ENCODE measurements at regions not wholly inside any gene's neighbourhood (a gene's known extent, or its start where the extent isn't known, plus 50 kb on each side); places are given as distances from the start of the nearest gene placed in this dataset.

GRCh38 chr10:14412624-14413023 lies 81.9 kb upstream of the FRMD4A start:
- Histone ChIP-seq H3K4me3 (ENCODE audit: low read length) (no peak overlapping the region), H3K27me3 (ENCODE audit: control insufficient read depth, insufficient read depth, low read length) (no peaks in the 10 kb centered on the region), H3K4me1 (ENCODE audit: control insufficient read depth, insufficient read depth, low read length) (peaks cover 4% of the 10 kb centered on the region; the same call in 1 of the 2 replicates), H3K9me3 (ENCODE audit: control insufficient read depth, insufficient read depth, low read length) (no peaks in the 10 kb centered on the region), H3K36me3 (ENCODE audit: control insufficient read depth, insufficient read depth, low read length) (no peaks in the 10 kb centered on the region), H3K27ac (ENCODE audit: low read length) (no peak overlapping the region)
- no CpG with 5 or more reads among the region's 2 CpGs for WGBS (ENCODE audit: insufficient coverage, insufficient read length)
- DNase-seq (ENCODE audit: low read depth, low spot score), result no peak

GRCh38 chr10:14409856-14410458 lies 79.2 kb upstream of the FRMD4A start:
- Histone ChIP-seq H3K4me3 (ENCODE audit: low read length) (no peak overlapping the region), H3K36me3 (ENCODE audit: control insufficient read depth, insufficient read depth, low read length) (no peaks in the 10 kb centered on the region), H3K9me3 (ENCODE audit: control insufficient read depth, insufficient read depth, low read length) (no peaks in the 10 kb centered on the region), H3K4me1 (ENCODE audit: control insufficient read depth, insufficient read depth, low read length) (no peaks in the 10 kb centered on the region), H3K27ac (ENCODE audit: low read length) (no peak overlapping the region), H3K27me3 (ENCODE audit: control insufficient read depth, insufficient read depth, low read length) (no peaks in the 10 kb centered on the region)
- DNase-seq (ENCODE audit: low read depth, low spot score), result no peak
- WGBS (ENCODE audit: insufficient coverage, insufficient read length), result no CpG with 5 or more reads among the region's 3 CpGs

- Histone ChIP-seq H3K4me3 (ENCODE audit: low read length) (no peak overlapping the region), H3K4me1 (ENCODE audit: control insufficient read depth, insufficient read depth, low read length) (no peaks in the 10 kb centered on the region), H3K27me3 (ENCODE audit: control insufficient read depth, insufficient read depth, low read length) (no peaks in the 10 kb centered on the region), H3K36me3 (ENCODE audit: control insufficient read depth, insufficient read depth, low read length) (no peaks in the 10 kb centered on the region), H3K9me3 (ENCODE audit: control insufficient read depth, insufficient read depth, low read length) (no peaks in the 10 kb centered on the region), H3K27ac (ENCODE audit: low read length) (no peak overlapping the region)
- DNase-seq (ENCODE audit: low read depth, low spot score), result no peak
- WGBS (ENCODE audit: insufficient coverage, insufficient read length), result no CpG with 5 or more reads among the region's 4 CpGs
These were observed 78.5 kb upstream of the FRMD4A start for GRCh38 chr10:14409247-14409646.

DNA sequence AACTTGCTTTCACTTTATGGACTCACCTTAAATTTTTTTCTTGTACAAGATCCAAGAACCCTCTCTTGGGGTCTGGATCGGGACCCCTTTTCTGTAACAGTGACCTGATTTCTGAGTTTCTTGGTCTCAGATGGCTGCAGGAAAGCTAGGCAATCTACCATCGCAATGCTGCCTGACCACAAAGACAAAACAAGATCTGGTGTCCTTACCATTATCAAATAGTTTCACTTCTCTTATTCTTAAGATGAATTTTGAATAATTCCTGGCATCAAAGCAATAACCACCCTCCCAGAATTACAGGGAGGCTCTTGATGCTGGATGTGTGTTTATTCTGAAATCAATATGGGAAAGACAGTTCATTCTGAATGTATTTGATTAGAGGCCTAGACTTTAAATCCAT lies 77.4 kb upstream of the FRMD4A start:
- no peaks in the 10 kb centered on the region for H3K9me3 ChIP-seq (ENCODE audit: control insufficient read depth, insufficient read depth, low read length)
- no peak overlapping the region for H3K4me3 ChIP-seq (ENCODE audit: low read length)
- DNase-seq (ENCODE audit: low read depth, low spot score), result no peak
- WGBS (ENCODE audit: insufficient coverage, insufficient read length), result no CpG with 5 or more reads among the region's 2 CpGs
- no peaks in the 10 kb centered on the region for H3K36me3 ChIP-seq (ENCODE audit: control insufficient read depth, insufficient read depth, low read length)
- H3K27me3 ChIP-seq (ENCODE audit: control insufficient read depth, insufficient read depth, low read length), result no peaks in the 10 kb centered on the region
- no peaks in the 10 kb centered on the region for H3K4me1 ChIP-seq (ENCODE audit: control insufficient read depth, insufficient read depth, low read length)
- no peak overlapping the region for H3K27ac ChIP-seq (ENCODE audit: low read length)

GRCh38 chr10:14407567-14407966 lies 76.8 kb upstream of the FRMD4A start:
- no peaks in the 10 kb centered on the region for H3K36me3 ChIP-seq (ENCODE audit: control insufficient read depth, insufficient read depth, low read length)
- no peak overlapping the region for H3K27ac ChIP-seq (ENCODE audit: low read length)
- no peak overlapping the region for H3K4me3 ChIP-seq (ENCODE audit: low read length)

GRCh38 chr10:14405076-14406065 lies 74.6 kb upstream of the FRMD4A start:
- no peak for DNase-seq (ENCODE audit: low read depth, low spot score)
- Histone ChIP-seq H3K4me1 (ENCODE audit: control insufficient read depth, insufficient read depth, low read length) (no peaks in the 10 kb centered on the region), H3K27me3 (ENCODE audit: control insufficient read depth, insufficient read depth, low read length) (no peaks in the 10 kb centered on the region), H3K36me3 (ENCODE audit: control insufficient read depth, insufficient read depth, low read length) (no peaks in the 10 kb centered on the region), H3K4me3 (ENCODE audit: low read length) (no peak overlapping the region), H3K9me3 (ENCODE audit: control insufficient read depth, insufficient read depth, low read length) (no peaks in the 10 kb centered on the region), H3K27ac (ENCODE audit: low read length) (no peak overlapping the region)
- WGBS (ENCODE audit: insufficient coverage, insufficient read length), result no CpG with 5 or more reads among the region's 18 CpGs

More at GRCh38 chr10:14407567-14407966, 76.8 kb upstream of the FRMD4A start:
- Histone ChIP-seq H3K27me3 (ENCODE audit: control insufficient read depth, insufficient read depth, low read length) (no peaks in the 10 kb centered on the region), H3K9me3 (ENCODE audit: control insufficient read depth, insufficient read depth, low read length) (no peaks in the 10 kb centered on the region), H3K4me1 (ENCODE audit: control insufficient read depth, insufficient read depth, low read length) (no peaks in the 10 kb centered on the region)
- no CpG with 5 or more reads among the region's 7 CpGs for WGBS (ENCODE audit: insufficient coverage, insufficient read length)
- no peak for DNase-seq (ENCODE audit: low read depth, low spot score)

- Histone ChIP-seq H3K4me1 (ENCODE audit: control insufficient read depth, insufficient read depth, low read length) (no peaks in the 10 kb centered on the region), H3K36me3 (ENCODE audit: control insufficient read depth, insufficient read depth, low read length) (no peaks in the 10 kb centered on the region), H3K9me3 (ENCODE audit: control insufficient read depth, insufficient read depth, low read length) (no peaks in the 10 kb centered on the region), H3K27me3 (ENCODE audit: control insufficient read depth, insufficient read depth, low read length) (no peaks in the 10 kb centered on the region), H3K4me3 (ENCODE audit: low read length) (no peak overlapping the region), H3K27ac (ENCODE audit: low read length) (no peak overlapping the region)
- DNase-seq (ENCODE audit: low read depth, low spot score), result no peak
- WGBS (ENCODE audit: insufficient coverage, insufficient read length), result no CpG with 5 or more reads among the region's 8 CpGs
These were observed 73.3 kb upstream of the FRMD4A start for GRCh38 chr10:14403881-14404623.

GRCh38 chr10:14403359-14403758 lies 72.6 kb upstream of the FRMD4A start:
- H3K9me3 ChIP-seq (ENCODE audit: control insufficient read depth, insufficient read depth, low read length), result no peaks in the 10 kb centered on the region
- no peak overlapping the region for H3K4me3 ChIP-seq (ENCODE audit: low read length)
- no peaks in the 10 kb centered on the region for H3K36me3 ChIP-seq (ENCODE audit: control insufficient read depth, insufficient read depth, low read length)
- H3K4me1 ChIP-seq (ENCODE audit: control insufficient read depth, insufficient read depth, low read length), result no peaks in the 10 kb centered on the region
- no peaks in the 10 kb centered on the region for H3K27me3 ChIP-seq (ENCODE audit: control insufficient read depth, insufficient read depth, low read length)
- no peak for DNase-seq (ENCODE audit: low read depth, low spot score)
- WGBS (ENCODE audit: insufficient coverage, insufficient read length), result no CpG with 5 or more reads among the region's 6 CpGs
- H3K27ac ChIP-seq (ENCODE audit: low read length), result no peak overlapping the region

DNA sequence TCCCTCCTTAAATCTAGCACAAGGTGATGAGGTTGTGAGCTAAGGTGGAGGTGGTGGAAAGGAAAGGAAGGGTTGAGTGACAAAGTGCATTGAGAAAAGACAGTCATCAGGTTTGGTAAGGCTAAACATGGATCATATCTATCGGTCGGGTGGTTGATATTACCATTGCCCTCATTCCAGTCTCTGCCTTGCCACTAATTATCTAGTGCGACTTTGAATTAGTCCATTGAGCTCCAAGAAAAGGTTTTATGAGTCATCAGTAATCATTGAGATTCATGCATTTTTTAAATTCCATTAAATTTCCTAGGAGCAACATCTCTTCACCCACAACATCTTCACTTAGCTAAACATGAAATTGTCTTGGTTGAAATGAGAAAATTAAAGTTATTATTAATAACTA lies 68.9 kb upstream of the FRMD4A start:
- WGBS (ENCODE audit: insufficient coverage, insufficient read length), result no CpG with 5 or more reads among the region's 3 CpGs
- no peak for DNase-seq (ENCODE audit: low read depth, low spot score)
- Histone ChIP-seq H3K9me3 (ENCODE audit: control insufficient read depth, insufficient read depth, low read length) (no peaks in the 10 kb centered on the region), H3K4me3 (ENCODE audit: low read length) (no peak overlapping the region), H3K36me3 (ENCODE audit: control insufficient read depth, insufficient read depth, low read length) (no peaks in the 10 kb centered on the region), H3K27me3 (ENCODE audit: control insufficient read depth, insufficient read depth, low read length) (no peaks in the 10 kb centered on the region), H3K27ac (ENCODE audit: low read length) (no peak overlapping the region), H3K4me1 (ENCODE audit: control insufficient read depth, insufficient read depth, low read length) (no peaks in the 10 kb centered on the region)

- Histone ChIP-seq H3K4me3 (ENCODE audit: low read length) (no peak overlapping the region), H3K9me3 (ENCODE audit: control insufficient read depth, insufficient read depth, low read length) (no peaks in the 10 kb centered on the region), H3K27me3 (ENCODE audit: control insufficient read depth, insufficient read depth, low read length) (no peaks in the 10 kb centered on the region), H3K4me1 (ENCODE audit: control insufficient read depth, insufficient read depth, low read length) (no peaks in the 10 kb centered on the region), H3K36me3 (ENCODE audit: control insufficient read depth, insufficient read depth, low read length) (no peaks in the 10 kb centered on the region), H3K27ac (ENCODE audit: low read length) (no peak overlapping the region)
- no CpG with 5 or more reads among the region's 9 CpGs for WGBS (ENCODE audit: insufficient coverage, insufficient read length)
- DNase-seq (ENCODE audit: low read depth, low spot score), result no peak
These were observed 66.3 kb upstream of the FRMD4A start for GRCh38 chr10:14397066-14397465.

All from iPS DF 6.9 (cell line).